ENCODE measurements at regions not wholly inside any gene's neighbourhood (a gene's known extent, or its start where the extent isn't known, plus 50 kb on each side); places are given as distances from the start of the nearest gene placed in this dataset.

DNA sequence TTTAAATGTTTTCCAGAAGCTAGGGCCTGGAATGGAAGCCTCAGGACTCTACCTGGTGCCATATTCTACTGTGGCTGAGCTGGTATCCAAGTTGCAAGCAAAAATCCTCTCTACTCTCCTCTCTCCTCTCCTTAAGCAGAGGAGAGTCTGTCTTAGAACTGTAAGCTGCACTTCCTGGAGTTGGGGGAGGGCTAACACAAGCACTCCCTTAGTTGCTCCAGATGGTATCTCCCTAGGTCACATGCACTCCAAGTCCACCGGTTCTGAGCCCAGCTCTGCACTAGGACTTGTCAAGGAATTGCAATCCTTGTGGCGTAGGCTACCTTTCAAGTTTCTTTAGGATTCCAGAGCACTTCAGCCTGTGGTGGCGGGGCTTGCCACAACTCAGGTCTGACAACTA lies 513.9 kb upstream of the RGMB start:
- no peak overlapping the region for H2AFZ ChIP-seq (replicated peaks; ENCODE audit: low read length, poor library complexity)
- CTCF ChIA-PET: no interaction called here
- H2BK15ac ChIP-seq (ENCODE audit: low read depth, low read length): no peak overlapping the region

More for the DNA sequence above, 513.9 kb upstream of the RGMB start:
- H3K9me3 ChIP-seq (ENCODE audit: control insufficient read depth, insufficient read depth, low read length): no peaks in the 10 kb centered on the region
- no peak overlapping the region for H2BK120ac ChIP-seq (ENCODE audit: low read depth, low read length)
- H3K9ac ChIP-seq (ENCODE audit: low read depth, low read length): no peak overlapping the region
- H3K27me3 ChIP-seq (ENCODE audit: control insufficient read depth, insufficient read depth, low read length): no peaks in the 10 kb centered on the region
- DNase-seq (no peak), ATAC-seq (ENCODE audit: low read depth) (no peak)
- H3K9me1 ChIP-seq (ENCODE audit: insufficient read depth, low read length): no peaks in the 10 kb centered on the region
- H3K27ac ChIP-seq (ENCODE audit: insufficient read depth, low read length): no peak overlapping the region
- H2AK5ac ChIP-seq (ENCODE audit: low read depth, low read length): peak overlapping the region; percentile 52; the same call in 1 of the 2 replicates
- H3K36me3 ChIP-seq (ENCODE audit: control insufficient read depth, insufficient read depth, low read length): no peaks in the 10 kb centered on the region
- H3K14ac ChIP-seq (replicated peaks; ENCODE audit: low read depth, low read length): no peak overlapping the region
- H4K5ac ChIP-seq (ENCODE audit: low read depth, low read length): peak overlapping the region; percentile 32; the same call in 1 of the 2 replicates
- no TSS peak for BruUV-seq (replicated peaks)
- dilution Hi-C loops (cut with HindIII; ENCODE audit: low sequenced_read_pairs, unreplicated experiment): no loop called here
- H4K91ac ChIP-seq (ENCODE audit: insufficient read depth, low read depth, low read length): no peak overlapping the region
- H3K4ac ChIP-seq (ENCODE audit: low read depth, low read length): no peak overlapping the region
- H3K79me1 ChIP-seq (ENCODE audit: low read depth in 1 of 2, low read length in 2 of 2): no peaks in the 10 kb centered on the region
- POLR2A ChIA-PET (ENCODE audit: unreplicated experiment): no interaction called here
- H4K20me1 ChIP-seq (ENCODE audit: insufficient read depth, low read length): no peaks in the 10 kb centered on the region
- H3K56ac ChIP-seq (ENCODE audit: extremely low read depth, insufficient read depth, low read length): no peak overlapping the region
- H4K8ac ChIP-seq (ENCODE audit: low read depth in 2 of 2, low read length in 2 of 2): no peak overlapping the region
- H3K23ac ChIP-seq (ENCODE audit: low read depth, low read length): no peak overlapping the region
- no peak overlapping the region for H2BK20ac ChIP-seq (ENCODE audit: low read depth, low read length)
- H2AK9ac ChIP-seq (replicated peaks; ENCODE audit: low read depth, low read length, poor library complexity): no peak overlapping the region
- TF ChIP-seq, protein P1, sequence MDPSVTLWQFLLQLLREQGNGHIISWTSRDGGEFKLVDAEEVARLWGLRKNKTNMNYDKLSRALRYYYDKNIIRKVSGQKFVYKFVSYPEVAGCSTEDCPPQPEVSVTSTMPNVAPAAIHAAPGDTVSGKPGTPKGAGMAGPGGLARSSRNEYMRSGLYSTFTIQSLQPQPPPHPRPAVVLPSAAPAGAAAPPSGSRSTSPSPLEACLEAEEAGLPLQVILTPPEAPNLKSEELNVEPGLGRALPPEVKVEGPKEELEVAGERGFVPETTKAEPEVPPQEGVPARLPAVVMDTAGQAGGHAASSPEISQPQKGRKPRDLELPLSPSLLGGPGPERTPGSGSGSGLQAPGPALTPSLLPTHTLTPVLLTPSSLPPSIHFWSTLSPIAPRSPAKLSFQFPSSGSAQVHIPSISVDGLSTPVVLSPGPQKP (IDR thresholded peaks at IDR 0.05; ENCODE audit: borderline replicate concordance, low read depth, low read length): no peak
- TF ChIP-seq, protein P2, sequence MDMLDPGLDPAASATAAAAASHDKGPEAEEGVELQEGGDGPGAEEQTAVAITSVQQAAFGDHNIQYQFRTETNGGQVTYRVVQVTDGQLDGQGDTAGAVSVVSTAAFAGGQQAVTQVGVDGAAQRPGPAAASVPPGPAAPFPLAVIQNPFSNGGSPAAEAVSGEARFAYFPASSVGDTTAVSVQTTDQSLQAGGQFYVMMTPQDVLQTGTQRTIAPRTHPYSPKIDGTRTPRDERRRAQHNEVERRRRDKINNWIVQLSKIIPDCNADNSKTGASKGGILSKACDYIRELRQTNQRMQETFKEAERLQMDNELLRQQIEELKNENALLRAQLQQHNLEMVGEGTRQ (IDR thresholded peaks at IDR 0.05; ENCODE audit: low read depth, low read length): no peak
- no peaks in the 10 kb centered on the region for H3K4me1 ChIP-seq (ENCODE audit: control insufficient read depth, insufficient read depth, low read length)
- no peak overlapping the region for H3K4me2 ChIP-seq (ENCODE audit: low read depth, low read length)
- in situ Hi-C loops (cut with MboI; ENCODE audit: low sequenced_read_pairs): no loop called here
- H3K4me3 ChIP-seq (ENCODE audit: insufficient read depth, low read depth, low read length): no peak overlapping the region
- intact Hi-C loops (cut with micrococcal nuclease): no loop called here
- H2BK5ac ChIP-seq (ENCODE audit: low read depth, low read length, poor library complexity, severe bottlenecking): no peak overlapping the region
- no peak overlapping the region for H3K18ac ChIP-seq (ENCODE audit: low read depth, low read length)
- 100% methylated on average over 1 of the region's 3 CpGs; no CpG with 5 or more reads in 1 of the 2 experiments for WGBS, 2 experiments (ENCODE audit: extremely low coverage in 2 of 2, insufficient read length in 1 of 2)
